HepG2 (cell line): ENCODE measurements at regions not wholly inside any gene's neighbourhood (a gene's known extent, or its start where the extent isn't known, plus 50 kb on each side); places are given as distances from the start of the nearest gene placed in this dataset.

Source experiments
- CEBPB ChIP-seq: IDR thresholded peaks from 2 replicates; pipeline ENCODE4 v1.6.1; 2011; ENCODE audit warnings: low read depth, low read length, improper control_type of control experiment, borderline replicate concordance
- DMAP1 ChIP-seq: IDR thresholded peaks from 2 replicates; pipeline ENCODE4 v1.6.1; 2016
- FUBP1 ChIP-seq: sonication (generic); formaldehyde crosslinking; IDR thresholded peaks from 2 replicates; pipeline ENCODE4 v1.5.1; 2020; ENCODE audit warnings: missing genetic modification reagents, mild to moderate bottlenecking, borderline replicate concordance
- GLI4 ChIP-seq: sonication (generic); formaldehyde crosslinking; IDR thresholded peaks from 2 replicates; pipeline ENCODE4 v1.5.1; 2020; ENCODE audit warnings: missing genetic modification reagents, mild to moderate bottlenecking, moderate library complexity, borderline replicate concordance
- HMGXB4 ChIP-seq, 2 experiments: sonication (generic) in 1 of 2; formaldehyde crosslinking in 1 of 2; IDR thresholded peaks; 2 replicates each; pipeline versions ENCODE4 v1.4.0 to v1.6.1; 2018 to 2020; ENCODE audit warnings: missing genetic modification reagents in 2 of 2, borderline replicate concordance in 1 of 2, low read depth in 1 of 2, mild to moderate bottlenecking in 1 of 2, missing biosample characterization in 1 of 2
- MAFF ChIP-seq: IDR thresholded peaks from 2 replicates; pipeline ENCODE4 v1.6.1; 2011; ENCODE audit warnings: low read depth, low read length, improper control_type of control experiment
- MNT ChIP-seq: fragments of 450-650 bp; IDR thresholded peaks from 2 replicates; pipeline ENCODE4 v1.6.1; 2016
- MYC ChIP-seq: sonication (generic); formaldehyde crosslinking; IDR thresholded peaks from 2 replicates; pipeline ENCODE4 v1.9.0; 2021; ENCODE audit warnings: missing genetic modification reagents, borderline replicate concordance
- NFE2 ChIP-seq: sonication (generic); formaldehyde crosslinking; IDR thresholded peaks from 2 replicates; pipeline ENCODE4 v1.4.0; 2020; ENCODE audit warnings: missing genetic modification reagents
- NR0B2 ChIP-seq: sonication (generic); formaldehyde crosslinking; IDR thresholded peaks from 2 replicates; pipeline ENCODE4 v1.4.0; 2020; ENCODE audit warnings: mild to moderate bottlenecking, missing genetic modification reagents
- PRDM10 ChIP-seq: sonication (generic); formaldehyde crosslinking; IDR thresholded peaks from 2 replicates; pipeline ENCODE4 v1.4.0; 2020; ENCODE audit warnings: low read depth, missing genetic modification reagents
- REL ChIP-seq: sonication (generic); formaldehyde crosslinking; conservative IDR thresholded peaks from 2 replicates; pipeline ENCODE4 v1.8.0; 2022; ENCODE audit warnings: mild to moderate bottlenecking, missing genetic modification reagents, moderate library complexity
- RXRA ChIP-seq: sonication (generic); formaldehyde crosslinking; IDR thresholded peaks from 2 replicates; pipeline ENCODE4 v1.5.1; 2020; ENCODE audit warnings: missing genetic modification reagents
- SNRNP70 ChIP-seq: fragments of 200-400 bp; formaldehyde crosslinking; IDR thresholded peaks from 2 replicates; pipeline ENCODE4 v1.6.1; 2017; ENCODE audit warnings: mild to moderate bottlenecking, low read depth, low read length, moderate library complexity
- THYN1 ChIP-seq: sonication (generic); formaldehyde crosslinking; IDR thresholded peaks from 2 replicates; pipeline ENCODE4 v1.8.1; 2023; ENCODE audit warnings: low read depth, mild to moderate bottlenecking, moderate library complexity, missing genetic modification reagents, borderline replicate concordance
- ZBTB1 ChIP-seq: sonication (generic); formaldehyde crosslinking; IDR thresholded peaks from 2 replicates; pipeline ENCODE4 v1.4.0; 2020; ENCODE audit warnings: missing genetic modification reagents, borderline replicate concordance
- ZNF136 ChIP-seq: sonication (generic); formaldehyde crosslinking; IDR thresholded peaks from 2 replicates; pipeline ENCODE4 v1.8.1; 2022; ENCODE audit warnings: low read depth, mild to moderate bottlenecking, moderate library complexity, missing genetic modification reagents
- ZNF660 ChIP-seq: sonication (generic); formaldehyde crosslinking; IDR thresholded peaks from 2 replicates; pipeline ENCODE4 v1.5.1; 2020; ENCODE audit warnings: mild to moderate bottlenecking, low read depth, missing genetic modification reagents, borderline replicate concordance

GRCh38 chr20:50320901-50321796 is 130.5 kb downstream of the CEBPB start (continued):
- TF ChIP-seq GLI4 (CRISPR knock-in tag) (peak; percentile 83; the same call in 1 of the 2 replicates), MYC (CRISPR knock-in tag) (peak; percentile 61; the same call in 1 of the 2 replicates), ZNF660 (CRISPR knock-in tag) (no peak), RXRA (CRISPR knock-in tag) (0 out of 2 replicates have a peak, but pooled peaks have one; percentile 81), REL (CRISPR knock-in tag) (no peak), MAFF (peak; percentile 2; the same call in 1 of the 2 replicates), NFE2 (no peak), MNT (no peak), ZNF136 (CRISPR knock-in tag) (0 out of 2 replicates have a peak, but pooled peaks have one; percentile 89), NR0B2 (no peak; the same call in 1 of the 2 replicates), CEBPB (no peak), HMGXB4 (CRISPR knock-in tag; IDR thresholded peaks at IDR 0.05; ENCODE audit: borderline replicate concordance in 1 of 2, low read depth in 1 of 2) (peak; percentile 7 to 91; a peak in 3 of 4 replicates), THYN1 (no peak), DMAP1 (CRISPR knock-in tag) (peak; percentile 13; the same call in 1 of the 2 replicates), ZBTB1 (CRISPR knock-in tag) (no peak), SNRNP70 (no peak), FUBP1 (CRISPR knock-in tag) (peak; percentile 57; the same call in 1 of the 2 replicates), PRDM10 (CRISPR knock-in tag) (peak; percentile 71; the same call in 1 of the 2 replicates)
